H1 (cell line): ENCODE measurements at regions not wholly inside any gene's neighbourhood (a gene's known extent, or its start where the extent isn't known, plus 50 kb on each side); places are given as distances from the start of the nearest gene placed in this dataset.

Source experiments
- CTCF ChIA-PET: fragments of 300-600 bp; sonication (Branson Sonifier 250); formaldehyde crosslinking; loops from one replicate; lab custom pipeline; 2021; ENCODE audit not compliant: partially characterized antibody; lab: Charles Lee
- POLR2A ChIA-PET: fragments of 300-600 bp; sonication (Branson Sonifier 250); formaldehyde crosslinking; loops from one replicate; lab custom pipeline; 2021; ENCODE audit warnings: inconsistent platforms; ENCODE audit not compliant: partially characterized antibody; lab: Charles Lee
- DNase-seq, 2 experiments: peaks; one replicate each; pipeline versions ENCODE4 v3.0.0 to v3.0.0-alpha.2; 2010 to 2022; ENCODE audit warnings: low spot score in 2 of 2, low read depth in 1 of 2, mixed read lengths in 1 of 2
- FAIRE-seq: peaks from 2 replicates; lab custom pipeline; 2011; peaks lifted over from hg19 to GRCh38; lab: Jason Lieb, UNC
- H2AFZ ChIP-seq: 2 replicates; pipeline ENCODE4 v1.8.1; 2012; ENCODE audit warnings: low read length, inconsistent platforms
- H2AK5ac ChIP-seq: 2 replicates; pipeline ENCODE4 v1.6.1; 2013; ENCODE audit warnings: low read depth, low read length
- H2BK120ac ChIP-seq: replicated peaks from 2 replicates; pipeline ENCODE3; 2013; ENCODE audit warnings: low read depth, low read length, inconsistent platforms
- H2BK12ac ChIP-seq: 2 replicates; pipeline ENCODE4 v1.6.1; 2013; ENCODE audit warnings: low read depth, low read length
- H2BK15ac ChIP-seq: 2 replicates; pipeline ENCODE4 v1.6.1; 2013; ENCODE audit warnings: low read length
- H2BK20ac ChIP-seq: 2 replicates; pipeline ENCODE4 v1.6.1; 2013; ENCODE audit warnings: low read length
- H2BK5ac ChIP-seq: 2 replicates; pipeline ENCODE4 v1.6.1; 2013; ENCODE audit warnings: low read depth, low read length
- H3K14ac ChIP-seq: 2 replicates; pipeline ENCODE4 v1.6.1; 2013; ENCODE audit warnings: inconsistent platforms; ENCODE audit not compliant: insufficient read length
- H3K18ac ChIP-seq: 2 replicates; pipeline ENCODE4 v1.6.1; 2013; ENCODE audit warnings: low read length; ENCODE audit errors: extremely low read depth
- H3K23ac ChIP-seq: 2 replicates; pipeline ENCODE4 v1.6.1; 2013; ENCODE audit warnings: inconsistent platforms; ENCODE audit not compliant: insufficient read length
- H3K23me2 ChIP-seq: 2 replicates; pipeline ENCODE4 v1.6.1; 2013; ENCODE audit warnings: low read depth, low read length
- H3K27ac ChIP-seq: 2 replicates; pipeline ENCODE4 v1.6.1; 2011; ENCODE audit warnings: low read depth, low read length, inconsistent platforms
- H3K27me3 ChIP-seq, 4 experiments: replicated peaks in 1 of 4; 1 replicate in 1 of 4; 2 replicates in 3 of 4; pipeline versions ENCODE4 v1.6.1 to v1.8.1; 2011 to 2013; ENCODE audit warnings: low read length in 3 of 4, mild to moderate bottlenecking in 3 of 4, inconsistent platforms in 2 of 4, mixed read lengths in 2 of 4, moderate library complexity in 1 of 4; ENCODE audit not compliant: control insufficient read depth in 3 of 4, insufficient read depth in 3 of 4; ENCODE audit errors: extremely low read depth in 1 of 4
- H3K36me3 ChIP-seq, 4 experiments: 2 replicates each; pipeline versions ENCODE4 v1.6.1 to v1.8.1; 2011 to 2013; ENCODE audit warnings: mild to moderate bottlenecking in 4 of 4, low read length in 3 of 4, moderate library complexity in 2 of 4, control low read depth in 1 of 4, inconsistent platforms in 1 of 4; ENCODE audit not compliant: insufficient read depth in 4 of 4, control insufficient read depth in 2 of 4
- H3K4ac ChIP-seq: replicated peaks from 2 replicates; pipeline ENCODE3; 2013; ENCODE audit warnings: low read length, low read depth, mixed read lengths, inconsistent platforms; ENCODE audit not compliant: insufficient read length
- H3K4me1 ChIP-seq, 4 experiments: replicated peaks in 1 of 4; 1 replicate in 1 of 4; 2 replicates in 3 of 4; pipeline versions ENCODE4 v1.6.1 to v1.8.1; 2011 to 2013; ENCODE audit warnings: low read length in 3 of 4, inconsistent platforms in 2 of 4, mixed read lengths in 1 of 4; ENCODE audit not compliant: insufficient read depth in 4 of 4, control insufficient read depth in 3 of 4
- H3K4me2 ChIP-seq, 2 experiments: 2 replicates each; pipeline versions ENCODE4 v1.6.1 to v1.8.1; 2011 to 2013; ENCODE audit warnings: low read depth in 2 of 2, low read length in 2 of 2, control low read depth in 1 of 2, inconsistent platforms in 1 of 2, mild to moderate bottlenecking in 1 of 2; ENCODE audit not compliant: insufficient read depth in 1 of 2
- H3K4me3 ChIP-seq, 4 experiments: fragments of 200-600, 300-600 bp in 1 of 4; sonication (generic), shearing (Covaris generic), sonication (Bioruptor Twin) in 1 of 4; 2 replicates each; pipeline versions ENCODE4 v1.5.1 to v1.8.1; 2011 to 2016; ENCODE audit warnings: low read length in 4 of 4, low read depth in 3 of 4, control low read depth in 2 of 4, inconsistent platforms in 2 of 4, mild to moderate bottlenecking in 2 of 4, mixed read lengths in 1 of 4, moderate library complexity in 1 of 4; ENCODE audit not compliant: insufficient read depth in 2 of 4; ENCODE audit errors: extremely low read depth in 1 of 4
- H3K56ac ChIP-seq: replicated peaks from 2 replicates; pipeline ENCODE3; 2013; ENCODE audit warnings: low read depth, mild to moderate bottlenecking, mixed read lengths, low read length, inconsistent platforms; ENCODE audit not compliant: insufficient read length
- H3K79me1 ChIP-seq: 2 replicates; pipeline ENCODE4 v1.6.1; 2013; ENCODE audit warnings: low read depth, low read length, control low read depth
- H3K79me2 ChIP-seq, 2 experiments: 2 replicates each; pipeline versions ENCODE4 v1.6.1 to v1.8.1; 2012 to 2013; ENCODE audit warnings: low read length in 2 of 2, mild to moderate bottlenecking in 2 of 2, inconsistent platforms in 1 of 2; ENCODE audit not compliant: insufficient read depth in 2 of 2, control insufficient read depth in 1 of 2
- H3K9ac ChIP-seq, 4 experiments: replicated peaks in 1 of 4; 1 replicate in 1 of 4; 2 replicates in 3 of 4; pipeline versions ENCODE4 v1.6.1 to v1.8.1; 2011 to 2013; ENCODE audit warnings: low read depth in 3 of 4, low read length in 3 of 4, control low read depth in 2 of 4, mild to moderate bottlenecking in 2 of 4, moderate library complexity in 2 of 4, inconsistent platforms in 1 of 4; ENCODE audit errors: extremely low read depth in 1 of 4
- H3K9me3 ChIP-seq, 2 experiments: 2 replicates each; pipeline versions ENCODE4 v1.6.1 to v1.8.1; 2012 to 2013; ENCODE audit warnings: mild to moderate bottlenecking in 2 of 2, moderate library complexity in 2 of 2, control low read depth in 1 of 2, inconsistent platforms in 1 of 2, low read depth in 1 of 2, low read length in 1 of 2, mixed read lengths in 1 of 2; ENCODE audit not compliant: insufficient read depth in 2 of 2
- H4K20me1 ChIP-seq, 2 experiments: replicated peaks in 1 of 2; 2 replicates each; pipeline versions ENCODE3 to v1.8.1; 2011 to 2013; ENCODE audit warnings: inconsistent platforms in 2 of 2, low read length in 2 of 2, mild to moderate bottlenecking in 1 of 2; ENCODE audit not compliant: insufficient read depth in 2 of 2, control insufficient read depth in 1 of 2
- H4K5ac ChIP-seq: 2 replicates; pipeline ENCODE4 v1.6.1; 2013; ENCODE audit warnings: low read length, low read depth, mixed read lengths, inconsistent platforms; ENCODE audit not compliant: insufficient read length
- H4K8ac ChIP-seq: 2 replicates; pipeline ENCODE4 v1.8.0; 2013; ENCODE audit warnings: mild to moderate bottlenecking, moderate library complexity, low read length, inconsistent platforms; ENCODE audit not compliant: insufficient read depth; ENCODE audit errors: extremely low read depth
- H4K91ac ChIP-seq: replicated peaks from 2 replicates; pipeline ENCODE3; 2013; ENCODE audit warnings: low read length, mixed read lengths, inconsistent platforms; ENCODE audit not compliant: insufficient read length
- ASH2L ChIP-seq: fragments of 200-600, 300-600 bp; sonication (generic); IDR thresholded peaks from one replicate; pipeline ENCODE4 v1.7.1; 2017; ENCODE audit warnings: low read length
- BCL11A ChIP-seq, 2 experiments: IDR thresholded peaks; one replicate each; pipeline ENCODE4 v1.6.1; 2011; ENCODE audit warnings: low read depth in 2 of 2, low read length in 2 of 2, mild to moderate bottlenecking in 2 of 2
- CREB1 ChIP-seq: IDR thresholded peaks from 2 replicates; pipeline ENCODE4 v1.6.1; 2012; ENCODE audit warnings: inconsistent platforms
- EP300 ChIP-seq, 2 experiments: IDR thresholded peaks; 1 replicate in 1 of 2; 2 replicates in 1 of 2; pipeline ENCODE4 v1.6.1; 2011 to 2012; ENCODE audit warnings: low read depth in 2 of 2, low read length in 2 of 2, mild to moderate bottlenecking in 2 of 2, borderline replicate concordance in 1 of 2, inconsistent platforms in 1 of 2, moderate library complexity in 1 of 2
- GTF2F1 ChIP-seq: IDR thresholded peaks from 2 replicates; pipeline ENCODE4 v1.6.1; 2012; ENCODE audit warnings: low read depth, low read length, improper control_type of control experiment, borderline replicate concordance
- KDM1A ChIP-seq: fragments of 200-600, 300-600 bp; sonication (generic); IDR thresholded peaks from 2 replicates; pipeline ENCODE4 v1.7.1; 2016; ENCODE audit warnings: mild to moderate bottlenecking, low read length, borderline replicate concordance
- KDM5A ChIP-seq: fragments of 200-600 bp; IDR thresholded peaks from 2 replicates; pipeline ENCODE4 v1.7.1; 2012; ENCODE audit warnings: mild to moderate bottlenecking, low read length, inconsistent platforms, mixed read lengths
- MAFK ChIP-seq: IDR thresholded peaks from 2 replicates; pipeline ENCODE4 v1.6.1; 2012; ENCODE audit warnings: low read depth, mild to moderate bottlenecking, improper control_type of control experiment, low read length
- PHF8 ChIP-seq: fragments of 200-600 bp; sonication (generic); conservative IDR thresholded peaks from 2 replicates; pipeline ENCODE4 v1.7.1; 2012; ENCODE audit warnings: low read depth, mild to moderate bottlenecking, inconsistent platforms, low read length, moderate library complexity
- RXRA ChIP-seq: IDR thresholded peaks from 2 replicates; pipeline ENCODE4 v1.6.1; 2011; ENCODE audit warnings: low read depth, mild to moderate bottlenecking, low read length, moderate library complexity; ENCODE audit not compliant: insufficient read depth
- SP2 ChIP-seq: IDR thresholded peaks from 2 replicates; pipeline ENCODE4 v1.6.1; 2012; ENCODE audit warnings: mild to moderate bottlenecking, low read length, inconsistent platforms
- SUZ12 ChIP-seq: fragments of 200-600 bp; sonication (generic); IDR thresholded peaks from 2 replicates; pipeline ENCODE4 v1.6.1; 2012; ENCODE audit warnings: mild to moderate bottlenecking, inconsistent platforms, low read length, moderate library complexity, mixed read lengths
- ZNF274 ChIP-seq: IDR thresholded peaks from 2 replicates; pipeline ENCODE4 v1.7.0; 2012; ENCODE audit warnings: low read length, borderline replicate concordance; ENCODE audit errors: extremely low read depth
- WGBS, 2 experiments: shearing (Covaris generic) in 1 of 2; methylation state at CpG; one replicate each; pipeline versions ENCODE4 v1.1.6 to v1.1.7; 2013 to 2015; ENCODE audit warnings: low lambda C conversion rate in 2 of 2, mixed read lengths in 2 of 2, inconsistent platforms in 1 of 2, low coverage in 1 of 2, missing lambda C conversion rate in 1 of 2; ENCODE audit not compliant: insufficient replicate concordance in 2 of 2, insufficient coverage in 1 of 2, insufficient read length in 1 of 2; ENCODE audit errors: extremely low coverage in 1 of 2, missing lambda C conversion rate in 1 of 2; 5-methylcytosine and 5-hydroxymethylcytosine counted together
- TF ChIP-seq, protein P1 (sequence below): IDR thresholded peaks from 2 replicates; pipeline ENCODE4 v1.6.1; 2012; ENCODE audit warnings: inconsistent platforms

DNA sequence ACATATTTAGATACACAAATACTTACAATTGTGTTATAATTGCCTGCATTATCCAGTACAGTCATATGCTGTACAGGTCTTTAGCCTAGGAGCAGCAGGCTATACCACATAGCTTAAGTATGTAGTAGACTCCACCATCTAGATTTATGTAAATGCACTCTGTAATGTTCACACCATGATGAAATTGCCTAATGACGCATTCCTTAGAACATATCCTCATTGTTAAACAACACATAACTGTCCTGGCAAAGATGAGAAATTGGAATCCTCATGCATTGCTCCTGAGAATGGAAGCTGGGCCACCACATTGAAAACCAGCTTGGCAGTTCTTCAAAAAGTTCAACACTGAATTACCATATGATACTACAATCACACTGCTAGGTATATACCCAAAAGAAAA, 1002.8 kb upstream of the CELF2 start:
- Histone ChIP-seq H3K56ac (no peak overlapping the region), H3K4ac (no peak overlapping the region), H2BK120ac (no peak overlapping the region), H3K9me3 (no peaks in the 10 kb centered on the region), H3K27ac (no peak overlapping the region), H2AFZ (no peak overlapping the region), H2BK12ac (no peak overlapping the region), H3K23me2 (no peaks in the 10 kb centered on the region), H3K79me2 (no peaks in the 10 kb centered on the region), H3K14ac (no peak overlapping the region), H2BK15ac (no peak overlapping the region), H3K4me3 (no peak overlapping the region), H3K36me3 (no peaks in the 10 kb centered on the region), H3K79me1 (no peaks in the 10 kb centered on the region), H4K91ac (no peak overlapping the region), H3K23ac (no peak overlapping the region), H4K5ac (no peak overlapping the region), H3K18ac (no peak overlapping the region), H3K4me2 (no peak overlapping the region), H3K4me1 (no peaks in the 10 kb centered on the region), H3K27me3 (no peaks in the 10 kb centered on the region), H4K8ac (no peak overlapping the region), H2BK20ac (no peak overlapping the region), H3K9ac (no peak overlapping the region), H4K20me1 (no peaks in the 10 kb centered on the region), H2BK5ac (no peak overlapping the region), H2AK5ac (no peak overlapping the region)
- no peak for TF ChIP-seq ZNF274
- TF ChIP-seq MAFK, result no peak
- TF ChIP-seq SP2, result no peak
- TF ChIP-seq, protein P1, sequence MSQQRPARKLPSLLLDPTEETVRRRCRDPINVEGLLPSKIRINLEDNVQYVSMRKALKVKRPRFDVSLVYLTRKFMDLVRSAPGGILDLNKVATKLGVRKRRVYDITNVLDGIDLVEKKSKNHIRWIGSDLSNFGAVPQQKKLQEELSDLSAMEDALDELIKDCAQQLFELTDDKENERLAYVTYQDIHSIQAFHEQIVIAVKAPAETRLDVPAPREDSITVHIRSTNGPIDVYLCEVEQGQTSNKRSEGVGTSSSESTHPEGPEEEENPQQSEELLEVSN, result no peak
- no peak for TF ChIP-seq KDM5A
- no peak for TF ChIP-seq KDM1A
- no peak for TF ChIP-seq ASH2L
- TF ChIP-seq PHF8, result no peak
- no peak for TF ChIP-seq BCL11A (IDR thresholded peaks at IDR 0.05; ENCODE audit: low read depth in 2 of 2, low read length in 2 of 2)
- no peak for TF ChIP-seq RXRA
- TF ChIP-seq SUZ12, result no peak
- no peak for TF ChIP-seq GTF2F1
- TF ChIP-seq CREB1, result no peak
- no peak for TF ChIP-seq EP300 (IDR thresholded peaks at IDR 0.05; ENCODE audit: borderline replicate concordance in 1 of 2, low read depth in 2 of 2, low read length in 2 of 2)
- 100% methylated on average over 1 of the region's 1 CpG; no CpG with 5 or more reads in 1 of the 2 experiments for WGBS, 2 experiments
- no peak for DNase-seq
- FAIRE-seq, result no peak
- ChIA-PET CTCF (no interaction called here), POLR2A (no interaction called here)
